PC-9 (cell line): ENCODE measurements at regions not wholly inside any gene's neighbourhood (a gene's known extent, or its start where the extent isn't known, plus 50 kb on each side); places are given as distances from the start of the nearest gene placed in this dataset.

ENCODE experiments used
- BruUV-seq: library from RNA; stranded (reverse); fragments of 400-500 nt; replicated peaks from 2 replicates; lab custom pipeline; 2021; lab: Mats Ljungman, UMichigan
- CTCF ChIA-PET: fragments of 300-600 bp; sonication (Branson Sonifier 250); formaldehyde crosslinking; loops from one replicate; lab custom pipeline; 2022; ENCODE audit warnings: antibody characterized with exemption; lab: Charles Lee
- POLR2A ChIA-PET: fragments of 300-600 bp; sonication (Branson Sonifier 250); formaldehyde crosslinking; loops from one replicate; lab custom pipeline; 2022; ENCODE audit warnings: antibody characterized with exemption; ENCODE audit not compliant: unreplicated experiment; lab: Charles Lee
- DNase-seq, 2 experiments: peaks; one replicate each; pipeline versions ENCODE4 v3.0.0 to v3.0.0-alpha.2; 2015 to 2022; ENCODE audit warnings: mixed read lengths in 1 of 2
- H2AFZ ChIP-seq: fragments of 200-600 bp; sonication (generic); 2 replicates; pipeline ENCODE4 v1.8.1; 2017; ENCODE audit warnings: antibody characterized with exemption
- H3F3A ChIP-seq: fragments of 200-600 bp; sonication (generic); 2 replicates; pipeline ENCODE4 v1.8.1; 2017; ENCODE audit warnings: antibody characterized with exemption, mild to moderate bottlenecking, low read depth; ENCODE audit not compliant: insufficient read depth
- H3K27ac ChIP-seq: fragments of 200-600 bp; sonication (generic); 2 replicates; pipeline ENCODE4 v1.6.1; 2016; ENCODE audit warnings: mixed run types
- H3K27me3 ChIP-seq: fragments of 200-600 bp; sonication (generic); 2 replicates; pipeline ENCODE4 v1.6.1; 2016; ENCODE audit warnings: low read depth, mixed run types; ENCODE audit not compliant: insufficient read depth
- H3K36me3 ChIP-seq: fragments of 200-600 bp; sonication (generic); 2 replicates; pipeline ENCODE4 v1.6.1; 2016; ENCODE audit warnings: low read depth, mixed run types
- H3K4me1 ChIP-seq: fragments of 200-600 bp; sonication (generic); replicated peaks from 2 replicates; pipeline ENCODE4 v1.6.1; 2016; ENCODE audit warnings: mixed run types; ENCODE audit not compliant: insufficient read depth
- H3K4me2 ChIP-seq: fragments of 200-600 bp; sonication (generic); 2 replicates; pipeline ENCODE4 v1.6.1; 2017; ENCODE audit warnings: mixed run types
- H3K4me3 ChIP-seq: fragments of 200-600 bp; sonication (generic); 2 replicates; pipeline ENCODE4 v1.6.1; 2016; ENCODE audit warnings: mixed run types
- H3K79me2 ChIP-seq: fragments of 200-600 bp; sonication (generic); 2 replicates; pipeline ENCODE4 v1.6.1; 2017; ENCODE audit warnings: low read depth, mixed run types
- H3K9me2 ChIP-seq: fragments of 200-600 bp; sonication (generic); 2 replicates; pipeline ENCODE4 v1.8.1; 2017; ENCODE audit warnings: mild to moderate bottlenecking; ENCODE audit not compliant: insufficient read depth
- H3K9me3 ChIP-seq: fragments of 200-600 bp; sonication (generic); 2 replicates; pipeline ENCODE4 v1.8.1; 2016; ENCODE audit warnings: low read depth; ENCODE audit not compliant: insufficient read depth
- H4K20me1 ChIP-seq: fragments of 200-600 bp; sonication (generic); 2 replicates; pipeline ENCODE4 v1.8.1; 2017; ENCODE audit not compliant: insufficient read depth
- EZH2 ChIP-seq: fragments of 200-600 bp; sonication (generic); IDR thresholded peaks from 2 replicates; pipeline ENCODE4 v1.8.0; 2017; ENCODE audit warnings: antibody characterized with exemption, low read depth
- intact Hi-C: fragments of 100-400 bp; cut with micrococcal nuclease; formaldehyde crosslinking; loops from one replicate; pipeline ENCODE4 v1.10.0; 2022; ENCODE audit not compliant: unreplicated experiment
- TF ChIP-seq, protein P1 (sequence below): fragments of 200-600 bp; sonication (generic); conservative IDR thresholded peaks from 2 replicates; pipeline ENCODE4 v1.6.1; 2017; ENCODE audit warnings: mixed run types, antibody characterized with exemption, mild to moderate bottlenecking, moderate library complexity

DNA sequence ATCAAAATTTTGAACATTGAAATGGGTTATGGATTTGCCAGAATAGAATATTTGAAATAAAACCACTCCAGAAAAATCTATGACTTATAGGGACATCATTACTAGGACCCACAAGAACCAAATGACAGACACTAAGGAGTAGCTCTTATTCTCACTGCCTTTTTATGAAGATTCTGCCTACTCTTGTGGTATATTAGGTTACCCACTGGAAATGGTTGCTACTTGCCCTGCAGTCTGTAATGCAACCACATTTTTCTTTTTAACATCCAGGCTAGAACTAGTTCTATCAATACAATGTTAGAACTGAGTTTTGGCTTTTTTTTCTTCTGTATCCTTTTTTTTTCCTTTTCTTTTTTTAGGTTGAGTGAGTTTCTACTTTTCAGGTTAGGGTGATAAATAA, 158.9 kb downstream of the PPP1R2C start:
- CTCF ChIA-PET: no interaction called here
- Histone ChIP-seq H3K9me3 (no peaks in the 10 kb centered on the region), H3F3A (no peaks in the 10 kb centered on the region), H3K36me3 (no peaks in the 10 kb centered on the region), H3K4me1 (no peaks in the 10 kb centered on the region), H2AFZ (no peak overlapping the region), H3K79me2 (no peaks in the 10 kb centered on the region), H3K27ac (no peak overlapping the region), H3K27me3 (no peaks in the 10 kb centered on the region), H3K4me2 (no peak overlapping the region), H3K9me2 (no peaks in the 10 kb centered on the region), H3K4me3 (no peak overlapping the region), H4K20me1 (no peaks in the 10 kb centered on the region)
- TF ChIP-seq, protein P1, sequence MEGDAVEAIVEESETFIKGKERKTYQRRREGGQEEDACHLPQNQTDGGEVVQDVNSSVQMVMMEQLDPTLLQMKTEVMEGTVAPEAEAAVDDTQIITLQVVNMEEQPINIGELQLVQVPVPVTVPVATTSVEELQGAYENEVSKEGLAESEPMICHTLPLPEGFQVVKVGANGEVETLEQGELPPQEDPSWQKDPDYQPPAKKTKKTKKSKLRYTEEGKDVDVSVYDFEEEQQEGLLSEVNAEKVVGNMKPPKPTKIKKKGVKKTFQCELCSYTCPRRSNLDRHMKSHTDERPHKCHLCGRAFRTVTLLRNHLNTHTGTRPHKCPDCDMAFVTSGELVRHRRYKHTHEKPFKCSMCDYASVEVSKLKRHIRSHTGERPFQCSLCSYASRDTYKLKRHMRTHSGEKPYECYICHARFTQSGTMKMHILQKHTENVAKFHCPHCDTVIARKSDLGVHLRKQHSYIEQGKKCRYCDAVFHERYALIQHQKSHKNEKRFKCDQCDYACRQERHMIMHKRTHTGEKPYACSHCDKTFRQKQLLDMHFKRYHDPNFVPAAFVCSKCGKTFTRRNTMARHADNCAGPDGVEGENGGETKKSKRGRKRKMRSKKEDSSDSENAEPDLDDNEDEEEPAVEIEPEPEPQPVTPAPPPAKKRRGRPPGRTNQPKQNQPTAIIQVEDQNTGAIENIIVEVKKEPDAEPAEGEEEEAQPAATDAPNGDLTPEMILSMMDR: no peak
- TF ChIP-seq EZH2: no peak
- intact Hi-C loops: no loop called here
- no TSS peak for BruUV-seq
- no peak for DNase-seq
- POLR2A ChIA-PET: no interaction called here

DNA sequence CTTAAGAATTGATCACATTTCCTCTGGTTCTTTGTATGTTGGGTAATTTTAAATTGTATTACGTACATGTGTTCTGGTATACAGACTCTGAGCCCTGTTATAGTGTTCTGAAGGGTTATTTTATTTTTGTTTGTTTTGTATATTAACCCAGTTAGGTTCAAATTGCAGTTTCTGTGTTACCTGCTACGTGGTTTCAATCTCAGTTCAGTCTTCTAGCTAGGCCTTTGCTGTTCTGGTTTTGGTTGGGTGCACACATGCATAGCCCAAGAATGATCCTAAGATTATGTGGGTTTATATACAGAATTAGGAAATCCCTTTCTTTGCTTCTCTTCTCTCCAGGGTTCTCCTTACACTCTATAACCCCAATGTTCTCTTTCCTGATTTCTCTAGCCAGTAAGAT, 161.0 kb downstream of the PPP1R2C start:
- no peak overlapping the region for H2AFZ ChIP-seq
- ChIA-PET CTCF (no interaction called here), POLR2A (no interaction called here)
- no peak overlapping the region for H3K4me2 ChIP-seq
- H3K4me3 ChIP-seq: no peak overlapping the region
- intact Hi-C loops: no loop called here
- DNase-seq: no peak
- H3K36me3 ChIP-seq: no peaks in the 10 kb centered on the region
- BruUV-seq: no TSS peak
- H3F3A ChIP-seq: no peaks in the 10 kb centered on the region
- H3K79me2 ChIP-seq: no peaks in the 10 kb centered on the region
- H3K27ac ChIP-seq: no peak overlapping the region
- TF ChIP-seq, protein P1: no peak
- no peak for TF ChIP-seq EZH2
- no peaks in the 10 kb centered on the region for H3K9me2 ChIP-seq
- H3K4me1 ChIP-seq: no peaks in the 10 kb centered on the region
- no peaks in the 10 kb centered on the region for H3K27me3 ChIP-seq
- H3K9me3 ChIP-seq: no peaks in the 10 kb centered on the region
- H4K20me1 ChIP-seq: no peaks in the 10 kb centered on the region

DNA sequence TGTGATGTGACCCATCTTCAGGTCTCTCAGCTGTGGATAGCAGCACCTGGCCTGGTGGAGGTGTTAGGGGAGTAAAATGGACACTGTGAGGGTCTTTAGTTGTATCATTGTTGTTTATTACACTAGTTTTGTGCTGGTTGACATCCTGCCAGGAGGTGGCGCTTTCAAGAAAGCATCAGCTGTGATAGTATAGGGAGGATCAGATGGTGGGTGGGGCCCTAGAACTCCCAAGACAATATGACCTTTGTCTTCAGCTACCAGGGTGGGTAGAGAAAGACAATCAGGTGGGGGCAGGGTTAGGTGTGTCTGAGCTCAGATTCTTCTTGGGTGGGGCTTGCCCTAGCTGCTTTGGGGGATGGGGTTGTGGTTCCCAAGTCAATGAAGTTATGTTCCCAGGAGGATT, 162.8 kb downstream of the PPP1R2C start:
- H3K4me3 ChIP-seq: no peak overlapping the region
- no peaks in the 10 kb centered on the region for H3K9me3 ChIP-seq
- H4K20me1 ChIP-seq: no peaks in the 10 kb centered on the region
- BruUV-seq: no TSS peak
- H3K4me2 ChIP-seq: no peak overlapping the region
- H3K9me2 ChIP-seq: no peaks in the 10 kb centered on the region
- H3K79me2 ChIP-seq: no peaks in the 10 kb centered on the region
- no peak overlapping the region for H3K27ac ChIP-seq
- H2AFZ ChIP-seq: no peak overlapping the region
- TF ChIP-seq EZH2: no peak
- TF ChIP-seq, protein P1: no peak
- intact Hi-C loops: no loop called here
- H3K27me3 ChIP-seq: no peaks in the 10 kb centered on the region
- ChIA-PET CTCF (no interaction called here), POLR2A (no interaction called here)
- no peaks in the 10 kb centered on the region for H3K4me1 ChIP-seq
- DNase-seq: no peak
- H3K36me3 ChIP-seq: no peaks in the 10 kb centered on the region
- no peaks in the 10 kb centered on the region for H3F3A ChIP-seq
